GM18873 (cell line): ENCODE measurements at regions not wholly inside any gene's neighbourhood (a gene's known extent, or its start where the extent isn't known, plus 50 kb on each side); places are given as distances from the start of the nearest gene placed in this dataset.
"Not testable (repeated sequence)": the region's sequence is repeated elsewhere in the genome, so short reads cannot be mapped to it uniquely, and the experiment has no call there.

ENCODE experiments used
- ATAC-seq: cut with Tn5 transposase; IDR thresholded peaks from one replicate; pipeline ENCODE4 v1.9.1; 2021; ENCODE audit warnings: mild to moderate bottlenecking, moderate library complexity, moderate number of reproducible peaks; ENCODE audit not compliant: unreplicated experiment, low FRiP score

DNA sequence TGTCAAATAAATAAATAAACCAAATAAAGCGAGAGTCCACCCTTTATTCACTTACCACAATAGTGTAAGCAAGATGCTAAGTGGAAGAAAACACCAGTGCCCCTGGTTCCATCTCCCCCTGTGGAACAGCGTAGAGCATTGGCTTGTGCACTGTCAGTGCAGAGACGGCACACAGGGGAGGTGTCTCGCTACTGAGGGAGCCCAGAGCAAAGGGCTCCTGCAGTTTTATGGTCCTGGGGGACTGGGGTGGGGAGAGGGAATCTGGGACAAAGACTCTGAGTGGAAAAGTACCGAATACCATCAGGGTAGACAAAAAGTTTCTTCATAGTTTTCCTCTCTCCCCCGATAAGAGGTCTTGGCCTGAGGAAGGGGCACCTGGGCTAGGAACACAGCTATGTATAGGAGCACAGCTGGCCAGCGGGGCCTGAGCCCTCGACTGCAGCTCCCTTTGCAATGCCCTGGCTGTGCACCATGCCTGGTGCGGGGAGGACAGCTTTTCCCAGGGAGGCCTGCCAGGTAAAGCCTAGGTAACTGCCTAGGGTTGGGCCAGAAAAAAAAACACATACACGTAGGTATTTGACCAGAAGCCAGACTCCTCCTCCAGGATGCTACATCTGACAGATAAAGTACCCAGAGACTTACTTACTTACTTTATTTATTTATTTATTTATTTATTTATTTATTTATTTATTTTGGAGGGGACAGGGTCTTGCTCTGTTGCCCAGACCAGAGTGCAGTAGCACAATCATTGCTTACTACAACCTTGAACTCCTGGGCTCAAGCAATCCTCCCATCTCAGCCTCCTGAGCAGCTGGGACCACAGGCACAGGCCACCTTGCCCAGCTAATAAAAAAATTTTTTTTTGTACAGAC is 88.8 kb upstream of the KIF5B start:
- ATAC-seq: no peak

- no peak for ATAC-seq
Measured at GRCh38 chr10:32143302-32143847, 87.2 kb upstream of the KIF5B start.

GRCh38 chr10:32142646-32143045 is 86.4 kb upstream of the KIF5B start:
- no peak for ATAC-seq

DNA sequence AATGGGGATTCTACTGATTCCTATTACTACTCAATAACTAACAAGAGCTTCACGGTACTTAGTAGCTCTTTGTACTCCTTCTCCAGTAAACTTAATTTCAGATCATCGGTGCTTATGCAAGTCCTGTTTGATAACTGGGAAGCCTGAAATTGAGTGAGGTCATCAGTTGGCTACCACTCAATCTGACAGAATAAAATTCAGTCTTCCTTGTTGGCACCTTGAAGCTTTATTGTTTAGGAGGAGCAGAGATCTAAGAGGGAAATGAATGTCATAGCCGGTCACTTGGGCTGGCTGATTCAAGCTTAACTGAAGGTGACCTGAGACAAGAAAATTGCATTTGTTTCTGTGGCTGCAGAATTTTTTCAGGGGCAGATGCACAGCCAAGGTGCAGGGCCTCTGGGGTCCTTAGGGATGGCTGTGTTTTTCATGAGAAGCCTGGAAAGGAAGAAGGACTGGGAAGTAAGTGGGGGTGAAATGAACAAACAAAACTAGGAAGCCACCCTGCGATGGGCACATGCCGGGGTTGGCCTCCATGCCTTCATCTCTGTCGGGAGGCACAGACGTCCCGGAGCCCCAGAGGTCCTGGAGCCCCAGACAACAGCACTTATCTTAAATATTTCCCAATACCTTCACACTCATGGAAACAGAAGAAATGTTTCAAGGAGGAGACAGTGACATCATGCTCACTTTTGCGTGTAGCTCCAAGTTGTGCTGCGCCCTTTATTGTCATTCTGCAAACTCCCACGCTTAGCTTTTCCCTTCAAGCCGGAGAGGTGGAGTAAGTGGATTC is 85.0 kb upstream of the KIF5B start:
- ATAC-seq: no peak

DNA sequence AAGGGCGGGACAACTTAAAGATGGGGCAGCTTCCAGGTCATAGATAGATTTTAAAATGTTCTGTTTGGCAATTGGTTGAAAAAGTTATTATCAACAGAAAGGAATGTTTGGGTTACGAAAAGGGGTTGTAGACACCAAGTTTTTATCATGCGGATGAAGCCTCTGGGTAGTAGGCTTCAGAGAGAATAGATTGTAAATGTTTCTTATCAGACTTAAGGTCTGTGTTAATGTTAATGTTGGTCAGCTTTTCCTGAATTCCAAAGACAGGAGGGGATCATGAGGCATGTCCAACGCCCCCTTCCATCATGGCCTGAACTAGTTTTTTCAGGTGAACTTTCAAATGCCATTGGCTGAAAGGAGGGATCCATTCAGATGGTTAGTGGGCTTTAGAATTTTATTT is 84.2 kb upstream of the KIF5B start:
- ATAC-seq: no peak

DNA sequence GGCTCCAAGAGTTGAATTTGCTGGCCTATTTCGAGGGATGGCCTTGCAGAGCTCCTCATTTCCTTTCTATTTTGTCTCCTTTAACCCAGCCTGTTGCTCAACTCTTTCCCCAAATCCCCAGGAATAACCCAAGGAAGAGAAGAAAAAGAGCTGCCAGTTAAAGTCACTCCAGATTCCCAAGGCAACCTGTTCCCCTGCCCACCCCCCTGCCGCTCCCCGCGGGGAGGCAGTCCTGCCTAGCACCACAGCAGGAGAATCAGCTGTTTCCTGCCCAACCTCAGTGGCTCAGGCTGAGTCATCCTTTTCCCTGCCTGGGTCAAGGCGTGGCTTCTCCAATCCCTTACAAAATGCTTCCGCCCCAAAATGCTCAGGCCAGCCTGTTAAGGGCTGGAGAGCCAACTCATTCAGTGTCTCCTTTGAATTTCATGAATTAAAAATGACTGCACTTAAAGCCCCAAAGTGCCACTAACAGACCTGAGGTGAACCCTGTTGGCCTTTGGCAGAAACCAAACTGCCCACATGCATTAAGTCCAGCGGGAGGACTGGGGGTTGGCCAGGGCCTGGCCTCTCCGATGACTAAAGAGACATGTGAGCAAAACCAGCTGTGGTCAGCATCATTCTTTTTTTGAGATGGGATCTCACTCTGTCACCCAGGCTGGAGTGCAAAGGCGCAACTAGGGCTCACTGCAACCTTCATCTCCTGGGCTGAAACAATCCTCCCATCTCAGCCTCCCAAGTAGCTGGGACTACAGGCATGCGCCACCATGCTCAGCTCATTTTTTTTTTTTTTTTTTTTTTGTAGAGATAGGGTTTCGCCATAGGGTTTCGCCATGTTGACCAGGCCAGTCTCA is 83.2 kb upstream of the KIF5B start:
- ATAC-seq: no peak

- not testable (repeated sequence) for ATAC-seq
Measured at GRCh38 chr10:32136927-32137326, 80.7 kb upstream of the KIF5B start.

- ATAC-seq: not testable (repeated sequence)
Measured at GRCh38 chr10:32135796-32136195, 79.6 kb upstream of the KIF5B start.

DNA sequence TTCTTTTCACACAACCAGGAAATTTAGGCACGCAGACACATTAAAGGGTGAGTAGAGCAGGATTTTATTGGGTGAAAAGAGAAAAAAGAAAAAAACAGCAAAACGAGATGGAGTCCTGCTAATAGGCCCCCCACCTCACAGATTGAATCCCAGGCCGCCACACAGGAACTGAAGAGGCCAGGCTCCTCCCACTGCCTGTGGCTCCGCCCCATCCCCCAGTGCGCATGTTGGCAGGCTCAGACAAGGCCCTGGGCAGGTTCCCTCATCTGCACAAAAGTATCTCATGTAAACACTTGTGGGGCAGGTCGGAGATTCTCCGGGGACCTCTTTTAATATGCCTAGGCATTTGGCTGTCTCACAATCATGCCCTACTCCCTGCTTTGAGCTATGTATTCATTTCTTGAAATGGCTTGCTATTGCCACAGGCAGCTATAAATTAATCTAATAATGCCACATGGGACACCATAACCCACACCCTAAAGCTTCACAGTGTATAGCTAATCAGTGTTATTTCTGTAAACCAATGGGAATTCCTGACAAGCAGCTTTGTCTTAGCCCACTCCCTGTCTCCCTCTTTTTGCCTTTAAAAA is 76.2 kb upstream of the KIF5B start:
- no peak for ATAC-seq

GRCh38 chr10:32131388-32131787 is 75.2 kb upstream of the KIF5B start:
- no peak for ATAC-seq

- no peak for ATAC-seq
Measured at GRCh38 chr10:32130788-32131187, 74.6 kb upstream of the KIF5B start.

DNA sequence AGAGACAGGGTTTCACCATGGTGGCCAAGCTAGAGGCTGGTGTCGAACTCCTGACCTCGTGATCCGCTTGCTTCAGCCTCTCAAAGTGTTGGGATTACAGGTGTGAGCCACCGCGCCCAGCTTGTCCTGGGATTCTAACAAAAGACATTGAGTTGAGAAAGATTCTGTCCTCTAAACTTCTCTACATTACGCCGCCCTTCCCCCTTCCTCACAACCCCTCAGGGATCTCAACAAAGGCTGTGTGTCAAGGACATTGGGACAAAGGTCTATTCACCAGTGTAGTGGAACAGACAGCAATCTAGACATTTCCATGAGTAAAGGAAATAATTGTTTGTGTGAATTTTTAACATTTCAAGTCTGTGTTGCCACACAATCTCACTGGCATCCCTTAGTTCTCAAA is 68.8 kb upstream of the KIF5B start:
- ATAC-seq: no peak

DNA sequence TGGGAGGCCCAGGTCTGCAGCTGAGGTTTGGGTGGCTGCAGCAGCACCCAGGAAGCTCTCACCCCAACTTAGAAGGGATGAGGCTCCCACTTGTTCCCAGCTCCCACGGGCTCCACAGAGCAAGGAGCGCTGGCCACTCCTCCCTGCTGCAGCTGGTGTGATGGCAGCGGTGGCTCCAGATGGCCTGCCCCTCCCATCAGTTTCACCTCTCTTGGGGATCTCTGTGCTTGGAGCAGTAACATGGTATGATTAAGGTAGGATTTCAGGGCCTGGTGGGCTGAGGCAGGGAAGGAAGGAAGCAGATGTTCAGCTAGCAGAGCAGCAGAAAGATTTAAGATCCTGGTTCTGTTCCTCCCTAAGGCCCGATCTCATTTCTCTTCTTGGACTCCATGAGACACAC is 66.8 kb upstream of the KIF5B start:
- no peak for ATAC-seq

GRCh38 chr10:32121648-32122047 is 65.4 kb upstream of the KIF5B start:
- ATAC-seq: no peak

GRCh38 chr10:32120147-32120546 is 63.9 kb upstream of the KIF5B start:
- no peak for ATAC-seq

DNA sequence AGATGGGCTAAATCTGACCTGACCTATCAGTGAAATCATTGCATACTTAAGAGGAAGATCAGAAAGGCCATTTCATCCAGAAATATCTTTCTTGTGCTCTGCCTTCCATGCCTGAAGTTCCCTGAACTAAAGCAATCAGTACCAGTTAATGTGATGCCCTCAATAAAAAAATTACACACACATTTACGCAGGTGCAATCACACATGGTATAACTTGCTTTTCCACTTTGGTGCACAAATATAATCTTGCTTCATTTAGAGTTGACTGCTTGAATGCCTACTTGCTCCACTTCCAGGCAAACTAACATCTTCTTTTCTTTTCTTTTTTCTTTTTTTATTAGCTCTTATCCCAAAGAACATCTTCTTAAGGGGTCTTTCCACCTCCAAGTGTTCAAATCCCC is 58.3 kb upstream of the KIF5B start:
- no peak for ATAC-seq

GRCh38 chr10:32112055-32112454 is 55.8 kb upstream of the KIF5B start:
- no peak for ATAC-seq

GRCh38 chr10:32111585-32111984 is 55.4 kb upstream of the KIF5B start:
- ATAC-seq: no peak

- no peak for ATAC-seq
Measured at GRCh38 chr10:32110790-32111189, 54.6 kb upstream of the KIF5B start.

- ATAC-seq: no peak
Measured at GRCh38 chr10:32109603-32110002, 53.4 kb upstream of the KIF5B start.
